ENCODE measurements at regions not wholly inside any gene's neighbourhood (a gene's known extent, or its start where the extent isn't known, plus 50 kb on each side); places are given as distances from the start of the nearest gene placed in this dataset.

- Histone ChIP-seq H4K20me1 (ENCODE audit: insufficient read depth, low read length) (no peaks in the 10 kb centered on the region), H3K9me3 (ENCODE audit: low read length) (no peaks in the 10 kb centered on the region), H3K79me2 (ENCODE audit: insufficient read depth, low read depth, low read length) (no peaks in the 10 kb centered on the region), H3K4me3 (ENCODE audit: low read depth, low read length, poor library complexity, severe bottlenecking) (no peak overlapping the region), H3K4me1 (ENCODE audit: insufficient read depth, low read length, poor library complexity, severe bottlenecking) (no peaks in the 10 kb centered on the region), H3K9me2 (ENCODE audit: insufficient read depth, low read length) (no peaks in the 10 kb centered on the region), H3K27ac (ENCODE audit: low read depth, low read length, poor library complexity, severe bottlenecking) (no peak overlapping the region), H3K36me3 (ENCODE audit: insufficient read depth, low read length) (no peaks in the 10 kb centered on the region), H2AFZ (ENCODE audit: low read length) (no peak overlapping the region), H3K4me2 (ENCODE audit: low read length) (no peak overlapping the region)
- DNase-seq (ENCODE audit: low spot score) = no peak
- CTCF ChIA-PET (ENCODE audit: unreplicated experiment) = no interaction called here
- TF ChIP-seq, protein P1, sequence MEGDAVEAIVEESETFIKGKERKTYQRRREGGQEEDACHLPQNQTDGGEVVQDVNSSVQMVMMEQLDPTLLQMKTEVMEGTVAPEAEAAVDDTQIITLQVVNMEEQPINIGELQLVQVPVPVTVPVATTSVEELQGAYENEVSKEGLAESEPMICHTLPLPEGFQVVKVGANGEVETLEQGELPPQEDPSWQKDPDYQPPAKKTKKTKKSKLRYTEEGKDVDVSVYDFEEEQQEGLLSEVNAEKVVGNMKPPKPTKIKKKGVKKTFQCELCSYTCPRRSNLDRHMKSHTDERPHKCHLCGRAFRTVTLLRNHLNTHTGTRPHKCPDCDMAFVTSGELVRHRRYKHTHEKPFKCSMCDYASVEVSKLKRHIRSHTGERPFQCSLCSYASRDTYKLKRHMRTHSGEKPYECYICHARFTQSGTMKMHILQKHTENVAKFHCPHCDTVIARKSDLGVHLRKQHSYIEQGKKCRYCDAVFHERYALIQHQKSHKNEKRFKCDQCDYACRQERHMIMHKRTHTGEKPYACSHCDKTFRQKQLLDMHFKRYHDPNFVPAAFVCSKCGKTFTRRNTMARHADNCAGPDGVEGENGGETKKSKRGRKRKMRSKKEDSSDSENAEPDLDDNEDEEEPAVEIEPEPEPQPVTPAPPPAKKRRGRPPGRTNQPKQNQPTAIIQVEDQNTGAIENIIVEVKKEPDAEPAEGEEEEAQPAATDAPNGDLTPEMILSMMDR (conservative IDR thresholded peaks at IDR 0.05; ENCODE audit: low read length) = no peak
- TF ChIP-seq EZH2phosphoT487 (IDR thresholded peaks at IDR 0.05; ENCODE audit: borderline replicate concordance, low read depth, low read length) = no peak
- POLR2A ChIA-PET = no interaction called here
- intact Hi-C loops (cut with micrococcal nuclease; ENCODE audit: unreplicated experiment) = no loop called here
- BruUV-seq (replicated peaks) = no TSS peak
Measured at GRCh38 chr13:83975655-83976165, 93.4 kb upstream of the SLITRK1 start.

- TF ChIP-seq, protein P1 (conservative IDR thresholded peaks at IDR 0.05; ENCODE audit: low read length) = no peak
- TF ChIP-seq EZH2phosphoT487 (IDR thresholded peaks at IDR 0.05; ENCODE audit: borderline replicate concordance, low read depth, low read length) = no peak
- no TSS peak for BruUV-seq (replicated peaks)
- Histone ChIP-seq H3K4me2 (ENCODE audit: low read length) (no peak overlapping the region), H3K9me3 (ENCODE audit: low read length) (no peaks in the 10 kb centered on the region), H3K9me2 (ENCODE audit: insufficient read depth, low read length) (no peaks in the 10 kb centered on the region), H3K4me1 (ENCODE audit: insufficient read depth, low read length, poor library complexity, severe bottlenecking) (no peaks in the 10 kb centered on the region), H4K20me1 (ENCODE audit: insufficient read depth, low read length) (no peaks in the 10 kb centered on the region), H3K36me3 (ENCODE audit: insufficient read depth, low read length) (no peaks in the 10 kb centered on the region), H3K27ac (ENCODE audit: low read depth, low read length, poor library complexity, severe bottlenecking) (no peak overlapping the region), H2AFZ (ENCODE audit: low read length) (no peak overlapping the region), H3K4me3 (ENCODE audit: low read depth, low read length, poor library complexity, severe bottlenecking) (no peak overlapping the region), H3K79me2 (ENCODE audit: insufficient read depth, low read depth, low read length) (no peaks in the 10 kb centered on the region)
- DNase-seq (ENCODE audit: low spot score) = no peak
- ChIA-PET CTCF (ENCODE audit: unreplicated experiment) (no interaction called here), POLR2A (no interaction called here)
- intact Hi-C loops (cut with micrococcal nuclease; ENCODE audit: unreplicated experiment) = no loop called here
Measured at GRCh38 chr13:83958531-83958930, 76.3 kb upstream of the SLITRK1 start.

- H4K20me1 ChIP-seq (ENCODE audit: insufficient read depth, low read length) = no peaks in the 10 kb centered on the region
- no peaks in the 10 kb centered on the region for H3K9me3 ChIP-seq (ENCODE audit: low read length)
- H2AFZ ChIP-seq (ENCODE audit: low read length) = no peak overlapping the region
- no peak overlapping the region for H3K27ac ChIP-seq (ENCODE audit: low read depth, low read length, poor library complexity, severe bottlenecking)
- BruUV-seq (replicated peaks) = no TSS peak
- no peaks in the 10 kb centered on the region for H3K79me2 ChIP-seq (ENCODE audit: insufficient read depth, low read depth, low read length)
- ChIA-PET POLR2A (no interaction called here), CTCF (ENCODE audit: unreplicated experiment) (no interaction called here)
- no peaks in the 10 kb centered on the region for H3K36me3 ChIP-seq (ENCODE audit: insufficient read depth, low read length)
- intact Hi-C loops (cut with micrococcal nuclease; ENCODE audit: unreplicated experiment) = no loop called here
- no peak overlapping the region for H3K4me3 ChIP-seq (ENCODE audit: low read depth, low read length, poor library complexity, severe bottlenecking)
- H3K4me2 ChIP-seq (ENCODE audit: low read length) = no peak overlapping the region
- H3K9me2 ChIP-seq (ENCODE audit: insufficient read depth, low read length) = no peaks in the 10 kb centered on the region
- no peaks in the 10 kb centered on the region for H3K4me1 ChIP-seq (ENCODE audit: insufficient read depth, low read length, poor library complexity, severe bottlenecking)
- TF ChIP-seq, protein P1 (conservative IDR thresholded peaks at IDR 0.05; ENCODE audit: low read length) = no peak
- no peak for TF ChIP-seq EZH2phosphoT487 (IDR thresholded peaks at IDR 0.05; ENCODE audit: borderline replicate concordance, low read depth, low read length)
- DNase-seq (ENCODE audit: low spot score) = no peak
Measured at GRCh38 chr13:83955011-83955410, 72.7 kb upstream of the SLITRK1 start.
